ENCODE measurements at regions not wholly inside any gene's neighbourhood (a gene's known extent, or its start where the extent isn't known, plus 50 kb on each side); places are given as distances from the start of the nearest gene placed in this dataset.

DNA sequence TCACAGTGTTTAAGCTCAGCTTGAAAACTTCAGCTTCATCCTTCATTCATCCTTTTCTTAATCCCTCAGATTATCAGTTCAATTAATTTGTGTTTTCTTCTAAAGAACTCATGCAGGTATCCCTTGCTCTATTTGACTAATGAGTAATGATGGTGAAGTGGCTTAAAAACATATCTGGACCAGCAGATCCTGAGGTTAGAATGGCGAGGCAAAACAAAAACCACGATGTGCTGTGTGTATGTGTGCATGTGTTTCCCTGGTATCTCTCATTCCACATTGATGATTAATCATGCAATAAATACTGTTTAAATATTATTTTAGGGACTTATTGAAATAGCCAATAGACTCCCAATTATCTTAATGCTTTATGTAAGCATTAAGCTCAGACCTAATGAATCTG, 437.0 kb downstream of the DYNC2H1 start:
- Histone ChIP-seq H3K4me3 (replicated peaks in 1 of 4; ENCODE audit: control extremely low read depth in 1 of 4, insufficient read depth in 1 of 4, low read depth in 3 of 4, low read length in 4 of 4) (no peak overlapping the region), H3K79me2 (ENCODE audit: control insufficient read depth, insufficient read depth, low read length) (no peaks in the 10 kb centered on the region), H3K36me3 (ENCODE audit: control insufficient read depth, insufficient read depth, low read length) (no peaks in the 10 kb centered on the region), H3K4me2 (ENCODE audit: extremely low read depth, insufficient read depth, low read length) (no peak overlapping the region), H3K27ac (ENCODE audit: insufficient read depth, low read length) (no peak overlapping the region), H3K9ac (ENCODE audit: insufficient read depth, low read length) (no peak overlapping the region), H3K27me3 (ENCODE audit: control insufficient read depth, insufficient read depth, low read length) (no peaks in the 10 kb centered on the region), H3K9me3 (ENCODE audit: control insufficient read depth, insufficient read depth, low read depth, low read length) (no peaks in the 10 kb centered on the region), H3K4me1 (ENCODE audit: control insufficient read depth, extremely low read depth, insufficient read depth, low read length) (no peaks in the 10 kb centered on the region), H4K20me1 (ENCODE audit: control insufficient read depth, extremely low read depth, insufficient read depth, low read length) (no peaks in the 10 kb centered on the region), H2AFZ (ENCODE audit: low read length) (no peak overlapping the region)
- TF ChIP-seq EZH2 (IDR thresholded peaks at IDR 0.05; ENCODE audit: low read length, missing control alignments), result no peak
- TF ChIP-seq, protein P1, sequence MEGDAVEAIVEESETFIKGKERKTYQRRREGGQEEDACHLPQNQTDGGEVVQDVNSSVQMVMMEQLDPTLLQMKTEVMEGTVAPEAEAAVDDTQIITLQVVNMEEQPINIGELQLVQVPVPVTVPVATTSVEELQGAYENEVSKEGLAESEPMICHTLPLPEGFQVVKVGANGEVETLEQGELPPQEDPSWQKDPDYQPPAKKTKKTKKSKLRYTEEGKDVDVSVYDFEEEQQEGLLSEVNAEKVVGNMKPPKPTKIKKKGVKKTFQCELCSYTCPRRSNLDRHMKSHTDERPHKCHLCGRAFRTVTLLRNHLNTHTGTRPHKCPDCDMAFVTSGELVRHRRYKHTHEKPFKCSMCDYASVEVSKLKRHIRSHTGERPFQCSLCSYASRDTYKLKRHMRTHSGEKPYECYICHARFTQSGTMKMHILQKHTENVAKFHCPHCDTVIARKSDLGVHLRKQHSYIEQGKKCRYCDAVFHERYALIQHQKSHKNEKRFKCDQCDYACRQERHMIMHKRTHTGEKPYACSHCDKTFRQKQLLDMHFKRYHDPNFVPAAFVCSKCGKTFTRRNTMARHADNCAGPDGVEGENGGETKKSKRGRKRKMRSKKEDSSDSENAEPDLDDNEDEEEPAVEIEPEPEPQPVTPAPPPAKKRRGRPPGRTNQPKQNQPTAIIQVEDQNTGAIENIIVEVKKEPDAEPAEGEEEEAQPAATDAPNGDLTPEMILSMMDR (conservative IDR thresholded peaks at IDR 0.05 in 1 of 2, IDR thresholded peaks at IDR 0.05 in 1 of 2; ENCODE audit: low read depth in 1 of 2, low read length in 2 of 2), result no peak
- DNase-seq (ENCODE audit: low read depth in 2 of 2), result peak; percentile 9 to 61

- H3K9ac ChIP-seq (ENCODE audit: insufficient read depth, low read length), result no peak overlapping the region
- TF ChIP-seq, protein P1 (conservative IDR thresholded peaks at IDR 0.05 in 1 of 2, IDR thresholded peaks at IDR 0.05 in 1 of 2; ENCODE audit: low read depth in 1 of 2, low read length in 2 of 2), result no peak
- TF ChIP-seq EZH2 (IDR thresholded peaks at IDR 0.05; ENCODE audit: low read length, missing control alignments), result no peak
- H3K27ac ChIP-seq (ENCODE audit: insufficient read depth, low read length), result no peak overlapping the region
- no peaks in the 10 kb centered on the region for H3K9me3 ChIP-seq (ENCODE audit: control insufficient read depth, insufficient read depth, low read depth, low read length)
- no peaks in the 10 kb centered on the region for H4K20me1 ChIP-seq (ENCODE audit: control insufficient read depth, extremely low read depth, insufficient read depth, low read length)
- H3K79me2 ChIP-seq (ENCODE audit: control insufficient read depth, insufficient read depth, low read length), result no peaks in the 10 kb centered on the region
- H3K27me3 ChIP-seq (ENCODE audit: control insufficient read depth, insufficient read depth, low read length), result no peaks in the 10 kb centered on the region
- H3K4me1 ChIP-seq (ENCODE audit: control insufficient read depth, extremely low read depth, insufficient read depth, low read length), result no peaks in the 10 kb centered on the region
- H3K4me2 ChIP-seq (ENCODE audit: extremely low read depth, insufficient read depth, low read length), result no peak overlapping the region
- no peak overlapping the region for H2AFZ ChIP-seq (ENCODE audit: low read length)
- H3K36me3 ChIP-seq (ENCODE audit: control insufficient read depth, insufficient read depth, low read length), result no peaks in the 10 kb centered on the region
- H3K4me3 ChIP-seq (replicated peaks in 1 of 4; ENCODE audit: control extremely low read depth in 1 of 4, insufficient read depth in 1 of 4, low read depth in 3 of 4, low read length in 4 of 4), result no peak overlapping the region
- no peak for DNase-seq (ENCODE audit: low read depth in 2 of 2)
Observed at GRCh38 chr11:103547024-103547423, 437.8 kb downstream of the DYNC2H1 start.

DNA sequence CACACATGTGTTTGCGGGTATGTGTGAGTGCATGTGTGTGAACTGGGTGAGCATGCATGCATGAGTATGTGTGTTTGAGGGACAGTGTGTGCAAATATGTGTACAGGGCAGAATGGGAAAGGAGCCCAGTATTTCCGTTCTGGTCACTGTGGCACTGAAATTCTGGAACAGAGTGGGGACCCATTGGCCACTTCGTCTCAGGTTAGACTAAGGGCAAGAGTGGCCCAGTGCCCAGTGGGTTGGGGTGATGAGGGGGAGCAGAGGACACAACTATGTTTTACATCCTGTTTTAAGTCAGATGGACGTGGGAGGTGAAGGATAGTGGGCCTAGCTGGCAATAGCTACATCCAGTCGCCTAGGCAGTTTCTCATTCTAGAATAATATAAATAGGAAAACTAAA, 438.5 kb downstream of the DYNC2H1 start:
- Histone ChIP-seq H3K4me1 (ENCODE audit: control insufficient read depth, extremely low read depth, insufficient read depth, low read length) (no peaks in the 10 kb centered on the region), H3K27ac (ENCODE audit: insufficient read depth, low read length) (no peak overlapping the region), H3K79me2 (ENCODE audit: control insufficient read depth, insufficient read depth, low read length) (no peaks in the 10 kb centered on the region), H3K4me3 (replicated peaks in 1 of 4; ENCODE audit: control extremely low read depth in 1 of 4, insufficient read depth in 1 of 4, low read depth in 3 of 4, low read length in 4 of 4) (no peak overlapping the region), H3K9ac (ENCODE audit: insufficient read depth, low read length) (no peak overlapping the region), H3K9me3 (ENCODE audit: control insufficient read depth, insufficient read depth, low read depth, low read length) (no peaks in the 10 kb centered on the region), H3K4me2 (ENCODE audit: extremely low read depth, insufficient read depth, low read length) (no peak overlapping the region), H3K36me3 (ENCODE audit: control insufficient read depth, insufficient read depth, low read length) (no peaks in the 10 kb centered on the region), H2AFZ (ENCODE audit: low read length) (no peak overlapping the region), H4K20me1 (ENCODE audit: control insufficient read depth, extremely low read depth, insufficient read depth, low read length) (no peaks in the 10 kb centered on the region), H3K27me3 (ENCODE audit: control insufficient read depth, insufficient read depth, low read length) (no peaks in the 10 kb centered on the region)
- no peak for DNase-seq (ENCODE audit: low read depth in 2 of 2)
- TF ChIP-seq EZH2 (IDR thresholded peaks at IDR 0.05; ENCODE audit: low read length, missing control alignments), result no peak
- TF ChIP-seq, protein P1 (conservative IDR thresholded peaks at IDR 0.05 in 1 of 2, IDR thresholded peaks at IDR 0.05 in 1 of 2; ENCODE audit: low read depth in 1 of 2, low read length in 2 of 2), result no peak
